ENCODE measurements at regions not wholly inside any gene's neighbourhood (a gene's known extent, or its start where the extent isn't known, plus 50 kb on each side); places are given as distances from the start of the nearest gene placed in this dataset.

GRCh38 chr2:217167531-217167930 is 307.7 kb upstream of the TNP1 start:
- TF ChIP-seq CHD2 (IDR thresholded peaks at IDR 0.05; ENCODE audit: low read length, partially characterized antibody) (no peak), EP300 (IDR thresholded peaks at IDR 0.05; ENCODE audit: borderline replicate concordance in 1 of 2, low read depth in 1 of 2, low read length in 1 of 2) (no peak), USF2 (IDR thresholded peaks at IDR 0.05; ENCODE audit: borderline replicate concordance, low read depth, low read length) (no peak), CTCF (IDR thresholded peaks at IDR 0.05) (no peak)
- TF ChIP-seq, protein P1, sequence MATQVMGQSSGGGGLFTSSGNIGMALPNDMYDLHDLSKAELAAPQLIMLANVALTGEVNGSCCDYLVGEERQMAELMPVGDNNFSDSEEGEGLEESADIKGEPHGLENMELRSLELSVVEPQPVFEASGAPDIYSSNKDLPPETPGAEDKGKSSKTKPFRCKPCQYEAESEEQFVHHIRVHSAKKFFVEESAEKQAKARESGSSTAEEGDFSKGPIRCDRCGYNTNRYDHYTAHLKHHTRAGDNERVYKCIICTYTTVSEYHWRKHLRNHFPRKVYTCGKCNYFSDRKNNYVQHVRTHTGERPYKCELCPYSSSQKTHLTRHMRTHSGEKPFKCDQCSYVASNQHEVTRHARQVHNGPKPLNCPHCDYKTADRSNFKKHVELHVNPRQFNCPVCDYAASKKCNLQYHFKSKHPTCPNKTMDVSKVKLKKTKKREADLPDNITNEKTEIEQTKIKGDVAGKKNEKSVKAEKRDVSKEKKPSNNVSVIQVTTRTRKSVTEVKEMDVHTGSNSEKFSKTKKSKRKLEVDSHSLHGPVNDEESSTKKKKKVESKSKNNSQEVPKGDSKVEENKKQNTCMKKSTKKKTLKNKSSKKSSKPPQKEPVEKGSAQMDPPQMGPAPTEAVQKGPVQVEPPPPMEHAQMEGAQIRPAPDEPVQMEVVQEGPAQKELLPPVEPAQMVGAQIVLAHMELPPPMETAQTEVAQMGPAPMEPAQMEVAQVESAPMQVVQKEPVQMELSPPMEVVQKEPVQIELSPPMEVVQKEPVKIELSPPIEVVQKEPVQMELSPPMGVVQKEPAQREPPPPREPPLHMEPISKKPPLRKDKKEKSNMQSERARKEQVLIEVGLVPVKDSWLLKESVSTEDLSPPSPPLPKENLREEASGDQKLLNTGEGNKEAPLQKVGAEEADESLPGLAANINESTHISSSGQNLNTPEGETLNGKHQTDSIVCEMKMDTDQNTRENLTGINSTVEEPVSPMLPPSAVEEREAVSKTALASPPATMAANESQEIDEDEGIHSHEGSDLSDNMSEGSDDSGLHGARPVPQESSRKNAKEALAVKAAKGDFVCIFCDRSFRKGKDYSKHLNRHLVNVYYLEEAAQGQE (IDR thresholded peaks at IDR 0.05; ENCODE audit: low read depth, low read length): no peak
